Mesenchymal stem cell (in vitro differentiated cells and primary cell): ENCODE measurements at regions not wholly inside any gene's neighbourhood (a gene's known extent, or its start where the extent isn't known, plus 50 kb on each side); places are given as distances from the start of the nearest gene placed in this dataset.

Experiments used
- DNase-seq: peaks from one replicate; pipeline ENCODE4 v3.0.0-alpha.2; 2013
- H2AFZ ChIP-seq: one replicate; pipeline ENCODE4 v1.6.1; 2013; ENCODE audit warnings: low read depth, mild to moderate bottlenecking, control low read depth, inconsistent platforms, low read length, moderate library complexity
- H2AK5ac ChIP-seq: 2 replicates; pipeline ENCODE4 v1.6.1; 2013; ENCODE audit warnings: low read length, moderate library complexity, mild to moderate bottlenecking, inconsistent platforms; ENCODE audit not compliant: severe bottlenecking
- H2BK120ac ChIP-seq: one replicate; pipeline ENCODE4 v1.6.1; 2013; ENCODE audit warnings: low read depth, mild to moderate bottlenecking, inconsistent platforms, low read length, moderate library complexity
- H2BK12ac ChIP-seq, 2 experiments: one replicate each; pipeline ENCODE4 v1.6.1; 2013; ENCODE audit warnings: inconsistent platforms in 2 of 2, low read length in 2 of 2, mild to moderate bottlenecking in 2 of 2, moderate library complexity in 2 of 2, control low read depth in 1 of 2
- H2BK15ac ChIP-seq: one replicate; pipeline ENCODE4 v1.6.1; 2013; ENCODE audit warnings: mild to moderate bottlenecking, low read depth, inconsistent platforms; ENCODE audit not compliant: poor library complexity, severe bottlenecking
- H2BK5ac ChIP-seq: 2 replicates; pipeline ENCODE4 v1.6.1; 2013; ENCODE audit warnings: low read depth, mild to moderate bottlenecking, low read length, control low read depth, inconsistent platforms; ENCODE audit not compliant: poor library complexity, severe bottlenecking
- H3K14ac ChIP-seq, 2 experiments: one replicate each; pipeline ENCODE4 v1.6.1; 2013; ENCODE audit warnings: inconsistent platforms in 2 of 2, low read length in 2 of 2, control low read depth in 1 of 2, mild to moderate bottlenecking in 1 of 2, moderate library complexity in 1 of 2
- H3K18ac ChIP-seq, 2 experiments: one replicate each; pipeline ENCODE4 v1.6.1; 2013; ENCODE audit warnings: inconsistent platforms in 2 of 2, low read length in 2 of 2, control low read depth in 1 of 2, low read depth in 1 of 2, mild to moderate bottlenecking in 1 of 2
- H3K23ac ChIP-seq, 2 experiments: one replicate each; pipeline ENCODE4 v1.6.1; 2013; ENCODE audit warnings: inconsistent platforms in 2 of 2, low read length in 2 of 2, mild to moderate bottlenecking in 2 of 2, moderate library complexity in 2 of 2, control low read depth in 1 of 2
- H3K27ac ChIP-seq: 2 replicates; pipeline ENCODE4 v1.5.1; 2013; ENCODE audit warnings: mild to moderate bottlenecking, moderate library complexity, low read length, control low read depth, inconsistent platforms; ENCODE audit not compliant: poor library complexity, severe bottlenecking
- H3K27me3 ChIP-seq, 2 experiments: 2 replicates each; pipeline versions ENCODE4 v1.6.1 to v1.7.0; 2013; ENCODE audit warnings: low read length in 2 of 2, mild to moderate bottlenecking in 2 of 2, moderate library complexity in 2 of 2, control low read depth in 1 of 2, inconsistent platforms in 1 of 2; ENCODE audit not compliant: control insufficient read depth in 1 of 2, insufficient read depth in 1 of 2
- H3K36me3 ChIP-seq, 2 experiments: 2 replicates each; pipeline versions ENCODE4 v1.6.1 to v1.7.0; 2013; ENCODE audit warnings: low read length in 2 of 2, control low read depth in 1 of 2, inconsistent platforms in 1 of 2, low read depth in 1 of 2, mild to moderate bottlenecking in 1 of 2; ENCODE audit not compliant: insufficient read depth in 2 of 2, control insufficient read depth in 1 of 2
- H3K4ac ChIP-seq, 2 experiments: one replicate each; pipeline ENCODE4 v1.6.1; 2013; ENCODE audit warnings: inconsistent platforms in 2 of 2, low read length in 2 of 2, mild to moderate bottlenecking in 2 of 2, moderate library complexity in 2 of 2, control low read depth in 1 of 2, low read depth in 1 of 2
- H3K4me1 ChIP-seq: 2 replicates; pipeline ENCODE4 v1.6.1; 2013; ENCODE audit warnings: low read depth, low read length, control low read depth; ENCODE audit not compliant: control insufficient read depth, insufficient read depth
- H3K4me2 ChIP-seq: 2 replicates; pipeline ENCODE4 v1.6.1; 2013; ENCODE audit warnings: low read length, mild to moderate bottlenecking, inconsistent platforms; ENCODE audit not compliant: poor library complexity, severe bottlenecking
- H3K4me3 ChIP-seq, 2 experiments: 2 replicates each; pipeline versions ENCODE4 v1.5.1 to v1.7.0; 2013; ENCODE audit warnings: low read length in 2 of 2, mild to moderate bottlenecking in 2 of 2, control low read depth in 1 of 2, low read depth in 1 of 2; ENCODE audit not compliant: insufficient read depth in 1 of 2
- H3K79me1 ChIP-seq: replicated peaks from 2 replicates; pipeline ENCODE4 v1.6.1; 2013; ENCODE audit warnings: mild to moderate bottlenecking, control low read depth, low read length, inconsistent platforms; ENCODE audit not compliant: poor library complexity, severe bottlenecking
- H3K9ac ChIP-seq: 2 replicates; pipeline ENCODE4 v1.7.0; 2013; ENCODE audit warnings: mild to moderate bottlenecking, low read length, moderate library complexity
- H3K9me3 ChIP-seq: 2 replicates; pipeline ENCODE4 v1.7.0; 2013; ENCODE audit warnings: mild to moderate bottlenecking, low read length; ENCODE audit not compliant: control insufficient read depth
- H4K8ac ChIP-seq: one replicate; pipeline ENCODE4 v1.6.1; 2013; ENCODE audit warnings: inconsistent platforms, mild to moderate bottlenecking, low read length, moderate library complexity
- H4K91ac ChIP-seq: one replicate; pipeline ENCODE4 v1.6.1; 2013; ENCODE audit warnings: mild to moderate bottlenecking, low read length, inconsistent platforms
- WGBS: methylation state at CpG from one replicate; pipeline ENCODE4 v1.1.7; 2013; ENCODE audit warnings: mixed read lengths; 5-methylcytosine and 5-hydroxymethylcytosine counted together

DNA sequence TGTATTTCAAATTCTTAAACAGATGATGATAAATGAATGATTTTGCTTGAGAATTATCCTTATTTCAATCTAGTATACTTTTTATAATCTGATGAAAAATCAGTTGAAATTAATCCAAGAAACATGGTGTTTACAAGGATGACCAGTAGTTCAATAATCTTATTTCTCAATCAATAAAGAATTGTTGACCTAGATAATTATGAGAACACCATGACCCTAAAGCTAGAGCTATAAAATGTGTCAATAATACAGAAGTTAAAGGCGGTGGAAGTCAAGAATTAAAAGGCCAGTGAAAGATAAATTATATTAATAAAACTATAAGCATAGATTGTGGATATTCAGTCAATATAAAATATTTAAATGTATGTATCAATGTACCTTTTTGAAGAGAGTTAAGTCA is 667.4 kb upstream of the GCFC2 start:
- Histone ChIP-seq H3K27ac (no peak overlapping the region), H3K23ac (no peak overlapping the region), H2AFZ (no peak overlapping the region), H3K36me3 (no peaks in the 10 kb centered on the region), H3K27me3 (no peaks in the 10 kb centered on the region), H3K4ac (no peak overlapping the region), H3K79me1 (no peaks in the 10 kb centered on the region), H2BK120ac (no peak overlapping the region), H2BK12ac (no peak overlapping the region), H3K4me2 (no peak overlapping the region), H3K9ac (no peak overlapping the region), H4K8ac (no peak overlapping the region), H3K4me1 (no peaks in the 10 kb centered on the region), H4K91ac (no peak overlapping the region), H3K14ac (no peak overlapping the region), H2BK5ac (no peak overlapping the region), H2AK5ac (no peak overlapping the region), H3K9me3 (no peaks in the 10 kb centered on the region), H2BK15ac (no peak overlapping the region), H3K18ac (no peak overlapping the region), H3K4me3 (no peak overlapping the region)
- WGBS: no CpG with 5 or more reads among the region's 1 CpG
- DNase-seq: no peak

- no peak overlapping the region for H3K23ac ChIP-seq
- H3K9me3 ChIP-seq: peaks cover 6% of the 10 kb centered on the region
- no CpG with 5 or more reads among the region's 2 CpGs for WGBS
These were observed 630.7 kb upstream of the GCFC2 start for GRCh38 chr2:76341439-76341838.

DNA sequence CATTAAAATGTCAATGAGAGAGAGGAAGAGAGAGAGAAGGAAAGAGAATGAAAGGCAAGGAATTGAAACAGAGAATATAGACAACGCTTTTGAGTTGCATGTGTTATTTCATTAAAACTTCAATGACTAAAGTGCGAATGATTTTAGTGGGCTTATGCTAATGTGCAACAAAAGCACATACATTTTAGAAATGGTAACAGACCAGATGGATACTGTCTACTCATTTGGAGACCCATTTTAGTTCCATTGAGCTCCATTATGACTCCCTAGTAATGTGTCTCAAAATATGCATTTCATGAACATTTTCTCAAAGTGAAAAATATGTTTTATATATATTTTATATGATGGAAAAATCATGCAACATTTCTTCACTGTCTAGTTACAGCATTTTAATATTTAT is 622.2 kb upstream of the GCFC2 start:
- no peak overlapping the region for H2AFZ ChIP-seq
- H2BK15ac ChIP-seq: no peak overlapping the region
- H4K8ac ChIP-seq: no peak overlapping the region
- no peak overlapping the region for H3K4me3 ChIP-seq
- no peak overlapping the region for H3K4ac ChIP-seq
- no peaks in the 10 kb centered on the region for H3K79me1 ChIP-seq
- H3K9ac ChIP-seq: no peak overlapping the region
- no peak overlapping the region for H3K14ac ChIP-seq
- H2BK5ac ChIP-seq: no peak overlapping the region
- no peak overlapping the region for H3K23ac ChIP-seq
- H3K4me2 ChIP-seq: no peak overlapping the region
- DNase-seq: no peak
- no peak overlapping the region for H4K91ac ChIP-seq
- 100% methylated on average over 1 of the region's 2 CpGs for WGBS
- no peaks in the 10 kb centered on the region for H3K27me3 ChIP-seq
- no peaks in the 10 kb centered on the region for H3K4me1 ChIP-seq
- no peaks in the 10 kb centered on the region for H3K9me3 ChIP-seq
- H3K36me3 ChIP-seq: no peaks in the 10 kb centered on the region
- H2BK120ac ChIP-seq: no peak overlapping the region
- no peak overlapping the region for H2BK12ac ChIP-seq
- H3K27ac ChIP-seq: no peak overlapping the region
- H2AK5ac ChIP-seq: no peak overlapping the region
- H3K18ac ChIP-seq: no peak overlapping the region

More at GRCh38 chr2:76341439-76341838, 630.7 kb upstream of the GCFC2 start:
- no peak overlapping the region for H4K8ac ChIP-seq
- no peak overlapping the region for H3K9ac ChIP-seq
- H2AFZ ChIP-seq: no peak overlapping the region
- H3K79me1 ChIP-seq: no peaks in the 10 kb centered on the region
- H4K91ac ChIP-seq: no peak overlapping the region
- no peak overlapping the region for H2BK120ac ChIP-seq
- no peak overlapping the region for H3K4me2 ChIP-seq
- H3K4me3 ChIP-seq: no peak overlapping the region
- no peak overlapping the region for H2BK15ac ChIP-seq
- no peak overlapping the region for H3K4ac ChIP-seq
- no peak overlapping the region for H2AK5ac ChIP-seq
- H2BK5ac ChIP-seq: no peak overlapping the region
- H3K27ac ChIP-seq: no peak overlapping the region
- H3K27me3 ChIP-seq: no peaks in the 10 kb centered on the region
- no peak for DNase-seq
- no peak overlapping the region for H2BK12ac ChIP-seq
- H3K18ac ChIP-seq: no peak overlapping the region
- H3K14ac ChIP-seq: no peak overlapping the region
- no peaks in the 10 kb centered on the region for H3K4me1 ChIP-seq
- H3K36me3 ChIP-seq: no peaks in the 10 kb centered on the region

- Histone ChIP-seq H2BK15ac (no peak overlapping the region), H2BK12ac (no peak overlapping the region), H2AK5ac (no peak overlapping the region), H2BK5ac (no peak overlapping the region), H3K27me3 (no peaks in the 10 kb centered on the region), H3K9me3 (no peaks in the 10 kb centered on the region), H3K4me2 (no peak overlapping the region), H3K14ac (no peak overlapping the region), H2AFZ (no peak overlapping the region), H2BK120ac (no peak overlapping the region), H4K91ac (no peak overlapping the region), H3K4me1 (no peaks in the 10 kb centered on the region), H3K27ac (no peak overlapping the region), H3K36me3 (no peaks in the 10 kb centered on the region), H3K4ac (no peak overlapping the region), H3K79me1 (no peaks in the 10 kb centered on the region), H4K8ac (no peak overlapping the region), H3K18ac (no peak overlapping the region), H3K9ac (no peak overlapping the region), H3K4me3 (no peak overlapping the region), H3K23ac (no peak overlapping the region)
- WGBS: 82% methylated on average over 3 of the region's 3 CpGs
- DNase-seq: no peak
These were observed 620.1 kb upstream of the GCFC2 start for GRCh38 chr2:76330865-76331264.
